ENCODE measurements at regions not wholly inside any gene's neighbourhood (a gene's known extent, or its start where the extent isn't known, plus 50 kb on each side); places are given as distances from the start of the nearest gene placed in this dataset.

DNA sequence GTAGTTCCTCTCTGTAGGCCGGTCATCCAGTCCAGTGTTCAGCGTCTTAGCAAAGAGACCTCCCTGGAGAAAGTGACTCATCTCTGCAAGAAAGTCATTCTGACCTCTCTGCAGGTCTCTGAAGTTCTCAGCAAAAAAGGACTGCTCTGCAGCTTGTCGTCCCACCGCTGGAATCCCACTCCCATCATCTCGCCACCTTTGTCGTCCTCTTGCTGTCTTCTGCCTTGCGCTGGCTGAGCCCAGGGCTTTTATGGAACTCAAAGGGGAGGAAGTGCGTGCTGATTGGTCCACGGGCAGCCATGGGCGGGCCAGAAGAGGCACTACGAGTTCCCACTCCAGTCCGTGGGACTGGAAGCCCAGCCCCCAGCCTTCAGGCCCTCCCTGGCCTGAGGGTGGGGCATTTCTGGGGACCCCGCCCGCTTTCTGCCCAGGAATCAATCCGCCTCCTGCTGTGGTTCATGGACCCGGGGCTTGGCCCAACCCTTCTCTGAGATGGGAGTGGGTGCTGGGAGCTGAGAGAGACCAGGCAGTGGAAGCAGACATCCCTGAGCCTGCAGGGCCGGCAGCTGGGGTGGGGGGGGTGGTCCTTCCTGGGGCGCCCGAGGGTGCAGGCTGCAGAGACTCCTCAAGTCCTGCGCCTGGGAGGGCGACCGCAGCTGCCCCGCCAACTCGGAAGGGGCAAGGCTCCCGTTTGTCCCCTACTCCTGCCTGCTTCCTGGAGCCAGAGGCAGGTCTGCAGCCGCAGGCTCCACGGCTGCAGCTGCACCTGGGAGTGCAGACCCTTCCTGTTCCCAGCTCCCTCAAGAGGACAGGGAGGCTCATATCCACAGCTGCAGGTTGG is 660.7 kb upstream of the RAB6C start:
- Histone ChIP-seq H3K4me2 (ENCODE audit: insufficient read depth, low read length) (peak overlapping the region; percentile 46), H3K36me3 (ENCODE audit: control insufficient read depth, insufficient read depth, low read length) (no peaks in the 10 kb centered on the region), H3K9me3 (replicated peaks; ENCODE audit: control insufficient read depth, insufficient read depth, low read depth, low read length) (no peaks in the 10 kb centered on the region), H3K79me2 (ENCODE audit: control insufficient read depth, insufficient read depth, low read length) (no peaks in the 10 kb centered on the region), H4K20me1 (replicated peaks; ENCODE audit: control insufficient read depth, insufficient read depth, low read length) (no peaks in the 10 kb centered on the region), H3K4me3 (peak overlapping the region; percentile 18), H3K4me1 (replicated peaks in 1 of 2; ENCODE audit: control insufficient read depth in 2 of 2, insufficient read depth in 2 of 2, low read length in 2 of 2) (peaks cover 0 to 7% of the 10 kb centered on the region in 2 experiments; a peak in 2 of 5 replicates), H3K27me3 (ENCODE audit: control insufficient read depth in 2 of 2, insufficient read depth in 2 of 2, low read length in 2 of 2) (no peaks in the 10 kb centered on the region), H3K9ac (ENCODE audit: insufficient read depth in 1 of 2, low read depth in 2 of 2, low read length in 2 of 2) (no peak overlapping the region), H3K9me1 (ENCODE audit: control insufficient read depth, insufficient read depth, low read length) (no peaks in the 10 kb centered on the region), H2AFZ (ENCODE audit: low read depth, low read length) (peak overlapping the region; percentile 66), H3K27ac (ENCODE audit: extremely low read depth, low read depth, low read length) (no peak overlapping the region)
- in situ Hi-C loops (cut with MboI) (no loop called here), intact Hi-C loops (cut with micrococcal nuclease) (no loop called here)
- CTCF ChIA-PET (ENCODE audit: low intra/inter-chr PET ratio), result no interaction called here
- DNase-seq (ENCODE audit: extremely low read depth in 1 of 4, low spot score in 3 of 4), result peak in 2 of 4 experiments; percentile 11 to 38
- POLR2A ChIA-PET, result interaction anchor here (0.6 kb wide), 1 partner anchor 1786 kb away, joined by 3 read pairs; no protein-coding TSS in a partner anchor
- no peak for FAIRE-seq
- no TSS peak for BruUV-seq (replicated peaks)
- 1% methylated on average over 20 of the region's 27 CpGs for WGBS (ENCODE audit: insufficient coverage, low coverage, missing lambda C conversion rate)
- peak; percentile 81 for ATAC-seq
- TF ChIP-seq ATF1 (CRISPR knock-in tag; IDR thresholded peaks at IDR 0.05) (no peak), ATF1 (tag; IDR thresholded peaks at IDR 0.05) (0 out of 2 replicates have a peak, but pooled peaks have one; percentile 10), POLR2H (tag; IDR thresholded peaks at IDR 0.05; ENCODE audit: low read depth) (peak; percentile 41; the same call in 1 of the 2 replicates), ELF1 (tag; IDR thresholded peaks at IDR 0.05) (peak; percentile 37; the same call in 1 of the 2 replicates), PHF8 (IDR thresholded peaks at IDR 0.05; ENCODE audit: borderline replicate concordance, low read length) (0 out of 2 replicates have a peak, but pooled peaks have one; percentile 14), GTF2A2 (tag; IDR thresholded peaks at IDR 0.05) (peak; percentile 81), PHF21A (IDR thresholded peaks at IDR 0.05; ENCODE audit: borderline replicate concordance, low read depth) (no peak), RBFOX2 (IDR thresholded peaks at IDR 0.05; ENCODE audit: low read depth, low read length) (peak; percentile 50), POLR2A (conservative IDR thresholded peaks at IDR 0.05) (peak; percentile 52; the same call in 1 of the 2 replicates), TBP (optimal IDR thresholded peaks at IDR 0.05; ENCODE audit: low read depth, low read length) (peak; percentile 24), SMARCC2 (IDR thresholded peaks at IDR 0.05; ENCODE audit: low read depth) (no peak), MIER1 (IDR thresholded peaks at IDR 0.05; ENCODE audit: low read depth) (no peak), CBX8 (IDR thresholded peaks at IDR 0.05; ENCODE audit: borderline replicate concordance, extremely low read depth, low read depth, low read length, poor library complexity, severe bottlenecking) (no peak)
- TF ChIP-seq, protein P1, sequence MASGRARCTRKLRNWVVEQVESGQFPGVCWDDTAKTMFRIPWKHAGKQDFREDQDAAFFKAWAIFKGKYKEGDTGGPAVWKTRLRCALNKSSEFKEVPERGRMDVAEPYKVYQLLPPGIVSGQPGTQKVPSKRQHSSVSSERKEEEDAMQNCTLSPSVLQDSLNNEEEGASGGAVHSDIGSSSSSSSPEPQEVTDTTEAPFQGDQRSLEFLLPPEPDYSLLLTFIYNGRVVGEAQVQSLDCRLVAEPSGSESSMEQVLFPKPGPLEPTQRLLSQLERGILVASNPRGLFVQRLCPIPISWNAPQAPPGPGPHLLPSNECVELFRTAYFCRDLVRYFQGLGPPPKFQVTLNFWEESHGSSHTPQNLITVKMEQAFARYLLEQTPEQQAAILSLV (tag; IDR thresholded peaks at IDR 0.05), result no peak
- TF ChIP-seq, protein P2, sequence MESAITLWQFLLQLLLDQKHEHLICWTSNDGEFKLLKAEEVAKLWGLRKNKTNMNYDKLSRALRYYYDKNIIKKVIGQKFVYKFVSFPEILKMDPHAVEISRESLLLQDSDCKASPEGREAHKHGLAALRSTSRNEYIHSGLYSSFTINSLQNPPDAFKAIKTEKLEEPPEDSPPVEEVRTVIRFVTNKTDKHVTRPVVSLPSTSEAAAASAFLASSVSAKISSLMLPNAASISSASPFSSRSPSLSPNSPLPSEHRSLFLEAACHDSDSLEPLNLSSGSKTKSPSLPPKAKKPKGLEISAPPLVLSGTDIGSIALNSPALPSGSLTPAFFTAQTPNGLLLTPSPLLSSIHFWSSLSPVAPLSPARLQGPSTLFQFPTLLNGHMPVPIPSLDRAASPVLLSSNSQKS (CRISPR knock-in tag; IDR thresholded peaks at IDR 0.05), result no peak
- TF ChIP-seq, protein P3, sequence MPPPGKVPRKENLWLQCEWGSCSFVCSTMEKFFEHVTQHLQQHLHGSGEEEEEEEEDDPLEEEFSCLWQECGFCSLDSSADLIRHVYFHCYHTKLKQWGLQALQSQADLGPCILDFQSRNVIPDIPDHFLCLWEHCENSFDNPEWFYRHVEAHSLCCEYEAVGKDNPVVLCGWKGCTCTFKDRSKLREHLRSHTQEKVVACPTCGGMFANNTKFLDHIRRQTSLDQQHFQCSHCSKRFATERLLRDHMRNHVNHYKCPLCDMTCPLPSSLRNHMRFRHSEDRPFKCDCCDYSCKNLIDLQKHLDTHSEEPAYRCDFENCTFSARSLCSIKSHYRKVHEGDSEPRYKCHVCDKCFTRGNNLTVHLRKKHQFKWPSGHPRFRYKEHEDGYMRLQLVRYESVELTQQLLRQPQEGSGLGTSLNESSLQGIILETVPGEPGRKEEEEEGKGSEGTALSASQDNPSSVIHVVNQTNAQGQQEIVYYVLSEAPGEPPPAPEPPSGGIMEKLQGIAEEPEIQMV (tag; conservative IDR thresholded peaks at IDR 0.05; ENCODE audit: low read depth), result peak; percentile 80
- TF ChIP-seq, protein P4, sequence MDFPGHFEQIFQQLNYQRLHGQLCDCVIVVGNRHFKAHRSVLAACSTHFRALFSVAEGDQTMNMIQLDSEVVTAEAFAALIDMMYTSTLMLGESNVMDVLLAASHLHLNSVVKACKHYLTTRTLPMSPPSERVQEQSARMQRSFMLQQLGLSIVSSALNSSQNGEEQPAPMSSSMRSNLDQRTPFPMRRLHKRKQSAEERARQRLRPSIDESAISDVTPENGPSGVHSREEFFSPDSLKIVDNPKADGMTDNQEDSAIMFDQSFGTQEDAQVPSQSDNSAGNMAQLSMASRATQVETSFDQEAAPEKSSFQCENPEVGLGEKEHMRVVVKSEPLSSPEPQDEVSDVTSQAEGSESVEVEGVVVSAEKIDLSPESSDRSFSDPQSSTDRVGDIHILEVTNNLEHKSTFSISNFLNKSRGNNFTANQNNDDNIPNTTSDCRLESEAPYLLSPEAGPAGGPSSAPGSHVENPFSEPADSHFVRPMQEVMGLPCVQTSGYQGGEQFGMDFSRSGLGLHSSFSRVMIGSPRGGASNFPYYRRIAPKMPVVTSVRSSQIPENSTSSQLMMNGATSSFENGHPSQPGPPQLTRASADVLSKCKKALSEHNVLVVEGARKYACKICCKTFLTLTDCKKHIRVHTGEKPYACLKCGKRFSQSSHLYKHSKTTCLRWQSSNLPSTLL (IDR thresholded peaks at IDR 0.05), result peak; percentile 91
